Activated T-cell treated with anti-CD3 and anti-CD28 coated beads, Interleukin-2, amount 50 U/mL, for 1 hour (primary cell): ENCODE measurements at regions not wholly inside any gene's neighbourhood (a gene's known extent, or its start where the extent isn't known, plus 50 kb on each side); places are given as distances from the start of the nearest gene placed in this dataset.

ENCODE experiments used
- DNase-seq: peaks from one replicate; pipeline ENCODE4 v3.0.0-alpha.2; 2020

DNA sequence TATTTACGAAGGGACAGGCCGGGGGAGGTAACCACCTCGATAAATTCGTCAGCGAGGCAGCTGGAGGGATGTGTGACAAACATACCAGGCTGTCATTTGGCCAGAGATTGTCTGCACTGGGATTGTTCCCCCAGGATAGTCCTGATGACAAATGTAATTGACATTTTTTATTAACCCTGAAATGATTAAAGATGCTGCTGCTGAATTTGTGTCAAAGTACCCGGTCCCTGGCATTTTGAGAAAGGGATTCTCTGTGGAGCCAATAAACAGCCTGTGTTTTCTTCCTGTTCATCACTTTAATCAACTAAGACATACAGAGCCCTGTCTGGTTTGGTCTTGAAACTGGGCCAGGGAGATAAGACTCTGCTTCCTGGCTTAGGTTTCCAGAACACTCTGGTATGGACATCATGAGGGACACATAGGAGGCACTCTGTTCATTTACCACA, 117.6 kb downstream of the SLC25A47 start:
- DNase-seq = no peak

- DNase-seq = no peak
Measured at GRCh38 chr14:100441271-100441947, 118.3 kb downstream of the SLC25A47 start.

DNA sequence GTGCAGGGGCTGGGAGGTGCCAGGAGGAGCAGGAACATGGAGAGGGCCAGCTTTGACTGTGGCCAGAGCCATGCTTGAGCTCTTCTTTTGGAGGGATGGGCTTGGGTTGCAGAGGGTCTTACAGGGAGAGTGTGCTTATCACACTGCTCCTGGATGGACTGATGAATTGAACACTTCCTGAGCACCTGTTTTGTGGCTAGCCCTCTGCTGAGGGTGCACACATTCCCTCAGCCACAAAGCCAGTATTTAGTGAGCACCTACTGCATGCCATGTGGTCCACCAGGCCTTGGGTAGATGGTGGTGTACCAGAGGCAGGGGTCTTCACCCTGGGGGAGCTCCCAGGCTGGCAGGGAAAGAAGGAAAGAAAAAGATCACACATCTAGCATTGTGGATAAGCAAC, 118.9 kb downstream of the SLC25A47 start:
- no peak for DNase-seq

DNA sequence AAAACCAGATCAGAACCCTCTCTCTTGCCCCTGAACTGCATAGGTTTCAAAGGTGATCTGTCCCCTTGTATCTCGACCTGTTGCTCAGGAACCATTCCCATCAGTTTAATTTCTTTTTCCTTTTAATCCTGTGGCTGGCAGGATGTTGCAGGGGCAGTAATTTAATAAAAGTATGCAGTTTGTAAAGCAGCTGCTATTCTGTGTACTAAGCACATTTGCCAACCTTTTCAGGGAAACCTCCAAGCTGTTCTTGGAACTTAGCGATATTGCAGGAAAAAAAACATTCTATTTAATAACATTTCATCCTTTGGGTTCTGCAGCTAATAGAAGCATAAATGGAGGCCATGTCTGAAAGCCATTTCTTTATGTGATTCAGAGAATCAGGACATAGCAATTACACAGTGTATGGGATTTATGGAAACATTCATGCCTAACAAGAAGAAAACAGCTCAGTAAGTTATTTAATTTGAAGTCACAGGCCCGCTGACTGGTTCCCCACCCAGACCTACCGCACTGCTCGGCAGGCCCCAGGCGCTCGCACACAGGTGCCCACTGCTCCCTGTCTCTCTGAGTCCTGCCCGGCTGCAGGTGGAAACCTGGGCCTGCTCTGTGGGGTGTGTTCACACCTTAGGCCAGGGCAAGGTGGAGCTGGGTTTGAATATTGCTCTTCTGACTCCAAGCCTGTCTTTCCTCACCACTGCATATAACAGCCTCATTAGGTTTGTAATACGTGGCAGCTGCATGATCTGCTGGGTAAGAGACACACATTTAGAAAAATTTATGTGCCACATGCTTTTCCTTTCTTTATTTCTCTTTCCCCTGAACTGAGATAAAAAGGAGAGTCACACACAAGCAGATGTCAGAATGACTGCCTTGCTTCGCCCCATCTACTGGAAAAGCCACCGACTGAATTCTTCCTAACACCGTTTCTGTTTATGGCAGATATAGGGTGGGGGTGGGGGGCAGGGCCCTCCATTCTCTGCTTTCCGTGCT, 119.7 kb downstream of the SLC25A47 start:
- no peak for DNase-seq

DNA sequence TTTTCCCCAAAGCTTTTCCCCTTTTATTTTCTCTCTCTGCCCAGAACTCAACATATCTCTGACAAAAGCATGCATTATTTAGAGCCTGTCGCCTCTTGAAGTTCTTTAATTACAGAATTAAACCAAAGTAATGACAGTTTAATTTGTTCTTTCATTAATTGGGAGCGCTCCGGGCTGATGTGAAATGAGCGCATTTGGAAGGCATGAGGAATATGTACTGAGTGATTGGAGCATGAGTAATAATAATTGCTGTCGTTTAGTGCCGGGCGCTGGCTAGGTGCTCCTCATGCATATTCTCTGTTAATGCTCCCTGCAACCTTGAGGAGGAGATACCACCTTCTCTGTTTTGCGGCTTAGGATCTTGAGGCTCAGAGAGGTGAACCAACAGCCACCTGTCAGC, 120.5 kb downstream of the SLC25A47 start:
- DNase-seq = no peak

DNA sequence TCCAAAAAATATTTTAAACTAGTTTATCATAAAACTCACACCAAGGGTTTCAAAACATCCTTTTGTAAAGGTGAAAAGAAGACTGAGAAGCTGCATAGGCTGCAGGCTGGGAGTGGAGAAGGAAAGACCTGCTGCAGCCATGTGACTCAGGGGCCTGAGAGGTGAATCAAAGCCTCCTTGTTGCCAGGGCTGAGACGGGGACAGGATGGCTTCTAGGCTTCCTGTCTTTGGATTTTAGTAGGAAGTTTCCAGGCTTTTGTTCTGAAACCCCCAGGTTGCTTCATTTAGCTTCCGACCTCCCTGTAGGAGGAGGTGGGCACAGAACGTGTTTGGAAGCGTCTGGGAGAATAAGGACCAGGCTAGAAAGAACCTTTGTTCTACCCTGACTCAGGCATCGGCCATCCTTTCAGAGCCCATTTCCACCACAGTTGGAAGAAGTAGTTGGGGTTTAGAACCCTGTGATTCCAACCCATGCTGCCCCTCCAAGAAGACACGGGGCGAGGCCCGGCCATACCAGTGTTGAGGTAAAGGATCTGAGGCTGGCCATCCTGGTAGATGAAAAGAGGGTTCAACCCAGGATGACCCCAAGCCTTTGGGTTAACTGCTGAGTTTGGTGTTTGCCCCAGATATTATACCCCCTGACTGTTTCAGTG, 122.4 kb downstream of the SLC25A47 start:
- DNase-seq = no peak

GRCh38 chr14:100446572-100446971, 123.4 kb downstream of the SLC25A47 start:
- no peak for DNase-seq

- no peak for DNase-seq
Measured at GRCh38 chr14:100448376-100448775, 125.2 kb downstream of the SLC25A47 start.

DNA sequence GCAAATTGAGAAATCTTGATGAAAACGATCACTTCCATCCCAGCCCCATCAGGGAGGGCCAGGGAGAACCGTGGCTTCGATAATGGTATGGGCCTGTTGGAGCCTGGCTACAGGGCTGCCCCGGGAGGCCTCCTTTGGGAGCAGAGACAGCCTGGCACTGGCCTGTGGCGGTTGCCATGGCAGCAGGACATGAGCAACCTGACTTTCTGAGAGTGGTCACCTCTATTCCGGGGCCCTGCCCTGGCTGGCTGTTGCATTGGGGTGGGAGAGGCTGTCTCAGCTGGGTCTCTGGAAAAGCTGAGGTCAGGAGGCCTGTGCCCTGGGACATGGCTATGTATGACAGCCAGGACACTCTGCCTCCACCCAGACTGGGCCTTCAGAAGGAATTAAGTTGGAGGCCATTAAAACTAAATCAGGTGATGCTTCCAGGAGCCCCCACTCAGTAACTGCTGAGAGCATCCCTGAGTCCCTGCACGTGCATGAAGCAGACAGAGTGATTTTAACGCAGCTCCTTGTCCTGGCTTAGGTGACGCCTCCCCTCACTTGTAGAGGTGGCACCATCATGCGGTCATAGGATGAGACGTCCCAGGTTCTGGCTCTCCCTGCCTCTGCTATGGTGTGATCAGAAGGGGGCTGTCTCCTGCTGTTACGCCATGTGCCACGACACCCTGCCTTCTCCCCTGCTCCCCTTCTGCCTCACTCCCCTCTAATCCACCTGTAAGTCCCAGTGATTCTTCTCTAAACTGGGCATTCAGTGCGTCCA, 126.3 kb downstream of the SLC25A47 start:
- DNase-seq = no peak

DNA sequence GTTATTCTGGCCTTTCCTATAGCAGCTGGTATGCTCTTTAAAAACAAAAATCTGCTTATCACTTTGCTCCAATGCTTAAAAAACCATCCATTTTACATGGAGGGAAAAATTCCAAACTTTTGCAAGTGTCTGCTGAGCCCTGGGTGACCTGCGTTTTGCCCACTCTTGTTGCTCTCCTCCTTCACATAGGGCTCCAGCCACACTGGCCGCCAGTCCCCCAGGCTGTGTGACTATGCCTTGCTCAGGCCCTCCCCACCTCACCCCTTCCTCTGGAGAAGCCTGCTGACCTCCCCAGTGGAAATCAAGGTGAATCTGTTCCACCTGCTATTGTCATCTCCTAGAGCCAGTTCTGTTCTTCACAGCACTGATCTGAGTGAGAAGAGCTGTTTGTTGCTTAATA, 126.9 kb downstream of the SLC25A47 start:
- no peak for DNase-seq

DNA sequence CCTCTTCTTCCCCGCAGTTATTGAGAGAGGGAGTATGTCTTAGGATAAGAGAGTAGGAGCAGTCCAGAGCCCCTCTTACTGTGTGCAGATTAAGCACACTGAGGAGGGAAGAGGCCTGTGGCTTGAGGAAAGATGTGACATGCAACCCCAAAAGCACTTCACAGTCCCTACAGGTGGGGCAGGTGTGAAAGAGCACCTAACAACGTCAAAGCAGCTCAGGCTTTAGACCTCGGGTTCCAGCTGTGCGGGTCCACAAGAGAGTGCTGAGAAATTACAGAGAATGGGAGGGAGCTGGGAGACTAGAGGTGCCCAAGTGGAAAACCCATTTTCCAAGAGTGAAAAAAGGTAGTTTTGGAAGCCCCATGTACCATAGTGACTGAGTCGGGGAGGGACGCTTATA, 127.6 kb downstream of the SLC25A47 start:
- DNase-seq = no peak

DNA sequence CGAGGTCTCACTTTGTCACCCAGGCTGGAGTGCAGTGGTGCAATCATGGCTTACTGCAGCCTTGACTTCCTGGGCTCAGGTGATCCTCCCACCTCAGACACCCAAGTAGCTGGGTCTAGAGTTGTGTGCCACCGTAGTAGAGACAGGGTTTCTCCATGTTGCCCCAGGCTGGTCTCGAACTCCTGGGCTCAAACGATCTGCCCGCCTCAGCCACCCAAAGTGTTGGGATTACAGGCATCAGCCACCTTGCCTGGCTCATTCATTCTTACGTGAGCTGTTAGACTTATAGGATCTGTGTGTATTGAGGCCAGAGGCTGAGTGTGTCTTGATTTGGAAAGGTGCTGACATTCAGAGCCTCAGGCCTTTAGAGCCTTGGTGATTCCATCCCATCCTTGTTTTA, 128.1 kb downstream of the SLC25A47 start:
- no peak for DNase-seq

GRCh38 chr14:100453930-100454329, 130.8 kb downstream of the SLC25A47 start:
- no peak for DNase-seq

DNA sequence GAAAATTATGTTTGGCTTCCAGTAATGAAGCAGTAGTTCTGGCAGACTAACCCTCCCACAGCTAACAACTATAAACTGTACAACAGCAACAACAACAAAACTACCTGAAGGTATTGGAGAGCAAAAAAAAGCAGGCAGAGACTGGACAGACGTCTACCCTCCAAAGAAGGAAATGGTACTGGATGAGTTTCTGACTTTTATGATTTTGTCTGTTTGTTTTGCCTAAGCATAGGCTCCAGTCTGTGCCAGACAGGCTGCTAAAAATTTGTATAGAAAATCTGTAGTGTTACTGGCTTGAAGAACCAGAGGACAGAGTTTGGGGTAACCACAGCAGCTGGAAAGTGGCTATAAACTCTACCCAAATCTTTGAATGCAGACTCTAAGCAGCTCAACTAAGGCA, 131.3 kb downstream of the SLC25A47 start:
- DNase-seq = no peak

GRCh38 chr14:100463937-100464336, 123.3 kb downstream of the BEGAIN start:
- no peak for DNase-seq

DNA sequence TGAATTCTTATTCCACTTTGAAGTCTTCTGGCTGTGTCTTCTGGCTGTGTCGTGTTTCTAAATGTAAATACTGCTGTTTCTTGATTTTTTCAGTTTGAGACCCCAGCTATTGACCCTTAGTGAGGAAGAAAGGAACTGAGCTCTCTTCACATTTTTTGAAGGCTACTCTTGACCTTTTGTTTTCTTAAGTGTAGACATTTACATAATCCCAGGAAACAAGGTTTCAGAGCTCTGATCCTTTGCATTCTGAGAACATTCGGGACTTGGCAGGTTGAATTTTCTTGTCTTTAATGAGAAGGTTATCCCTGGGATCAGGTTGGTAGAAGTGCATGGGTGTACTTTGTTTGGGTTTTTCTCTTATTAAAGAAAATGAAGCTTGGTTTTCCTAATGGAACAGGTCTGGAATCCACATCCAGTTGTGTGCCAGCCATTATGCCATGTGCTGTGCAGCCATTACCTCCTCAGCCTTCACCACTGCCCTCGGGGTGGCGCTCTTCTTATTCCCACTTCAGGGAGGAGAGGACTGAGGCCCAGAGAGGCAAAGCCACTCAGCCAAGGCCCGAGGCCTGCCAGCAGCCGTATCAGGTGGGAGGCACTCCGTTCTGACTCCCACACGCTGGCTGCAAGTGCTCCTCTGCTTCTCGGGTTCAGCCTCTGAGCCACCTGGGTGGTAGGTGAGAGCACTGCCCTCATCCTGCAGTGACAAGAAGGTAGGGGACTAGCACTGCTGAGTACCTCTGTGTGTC, 120.9 kb downstream of the BEGAIN start:
- DNase-seq = no peak

GRCh38 chr14:100467046-100467750, 120.0 kb downstream of the BEGAIN start:
- no peak for DNase-seq

DNA sequence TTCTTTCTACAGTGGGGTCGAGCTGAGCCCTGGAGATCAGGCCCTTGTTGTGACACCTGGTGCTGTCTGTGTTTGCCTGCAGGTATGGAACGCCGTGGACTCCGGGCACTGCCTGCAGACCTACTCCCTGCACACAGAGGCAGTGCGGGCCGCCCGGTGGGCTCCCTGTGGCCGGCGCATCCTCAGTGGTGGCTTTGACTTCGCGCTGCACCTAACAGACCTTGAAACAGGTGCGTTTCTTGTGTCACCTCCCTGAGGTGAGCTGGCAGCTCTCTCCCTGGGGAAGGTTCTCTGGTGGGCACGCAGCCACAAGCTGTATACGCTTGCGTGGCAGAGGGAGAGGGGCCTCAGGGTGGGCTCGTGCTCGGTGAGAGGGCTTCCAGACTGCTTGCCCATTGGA, 119.3 kb downstream of the BEGAIN start:
- no peak for DNase-seq

DNA sequence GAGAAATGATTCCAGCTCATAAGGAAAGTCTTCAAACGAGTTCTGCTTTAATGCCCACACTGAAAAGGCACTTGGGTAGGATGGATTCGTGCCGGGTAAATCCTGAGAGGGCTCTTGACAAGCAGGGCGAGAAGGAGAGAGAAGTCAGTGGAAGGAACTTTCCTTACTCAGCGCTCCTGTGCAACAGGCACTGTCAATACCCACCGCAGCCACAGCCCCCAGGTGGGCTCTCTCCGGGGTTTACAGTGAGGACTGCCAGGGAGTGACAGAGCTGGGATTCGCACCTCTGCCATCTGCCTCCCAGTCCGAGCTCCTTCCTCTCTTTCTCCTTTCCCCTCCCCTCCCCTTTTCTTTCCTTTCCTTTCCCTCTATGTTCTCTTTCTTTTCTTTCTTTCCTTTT, 118.7 kb downstream of the BEGAIN start:
- no peak for DNase-seq

DNA sequence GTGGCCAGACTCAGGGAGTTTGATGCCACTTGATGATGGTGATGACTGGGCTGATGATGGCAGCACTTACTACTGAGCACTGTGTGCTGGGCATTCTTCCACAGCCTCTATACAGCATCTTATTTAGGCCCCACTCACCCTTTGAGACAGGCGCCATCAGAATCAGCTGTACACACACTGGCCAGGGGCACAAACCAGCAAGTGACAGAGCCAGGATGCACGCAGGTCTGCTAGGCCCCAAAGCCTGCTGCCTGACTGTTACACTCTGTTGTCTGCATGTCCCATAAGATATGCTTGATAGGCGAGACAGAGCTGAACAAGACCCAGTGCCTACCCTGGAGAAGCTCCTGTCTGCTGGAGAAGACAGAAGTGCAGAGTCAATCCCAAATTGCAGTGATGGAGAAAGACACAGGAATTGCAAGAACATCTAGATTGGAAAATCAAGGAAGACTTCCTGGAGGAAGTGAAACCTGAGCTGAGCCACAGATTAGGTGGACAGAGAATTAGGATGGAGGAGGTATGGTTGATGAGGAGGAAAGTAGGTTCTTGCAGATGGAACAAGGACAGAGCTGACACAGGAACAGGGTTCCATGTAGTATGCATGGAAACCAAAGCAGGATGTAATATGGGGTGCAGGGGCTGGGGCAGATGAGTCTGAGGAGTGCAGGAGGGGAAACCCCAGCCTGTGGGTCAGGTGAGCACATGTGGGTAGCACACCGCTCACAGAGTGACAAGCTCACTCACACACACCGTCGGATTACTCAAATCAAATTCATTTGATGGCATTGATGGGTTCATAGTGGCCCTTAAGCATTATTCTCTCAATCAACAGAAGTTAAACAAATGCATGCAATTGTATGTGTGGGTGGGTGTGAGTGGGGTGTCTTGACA, 117.3 kb downstream of the BEGAIN start:
- DNase-seq = no peak
